ENCODE measurements at regions not wholly inside any gene's neighbourhood (a gene's known extent, or its start where the extent isn't known, plus 50 kb on each side); places are given as distances from the start of the nearest gene placed in this dataset.

DNA sequence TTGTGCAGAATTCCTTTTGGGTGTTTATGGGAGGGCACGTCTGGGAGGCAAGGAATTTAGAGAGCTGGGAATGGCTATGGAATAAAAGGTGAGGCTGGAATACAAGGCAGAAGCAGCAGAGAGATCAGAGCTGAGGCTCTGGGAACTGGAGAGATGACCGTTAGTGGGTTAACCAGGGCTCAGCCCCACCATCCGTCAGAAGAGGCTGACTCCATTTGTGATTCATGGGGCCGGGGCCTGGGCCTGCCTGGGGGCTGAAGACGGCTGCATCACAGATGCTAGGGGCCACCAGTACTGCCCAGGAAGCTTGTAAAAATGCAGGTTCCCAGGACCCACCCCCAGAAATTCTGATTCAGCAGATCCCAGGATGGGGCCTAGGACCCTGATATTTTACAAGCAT is 398.1 kb downstream of the MED13L start:
- no peaks in the 10 kb centered on the region for H3K36me3 ChIP-seq
- TF ChIP-seq, protein P1, sequence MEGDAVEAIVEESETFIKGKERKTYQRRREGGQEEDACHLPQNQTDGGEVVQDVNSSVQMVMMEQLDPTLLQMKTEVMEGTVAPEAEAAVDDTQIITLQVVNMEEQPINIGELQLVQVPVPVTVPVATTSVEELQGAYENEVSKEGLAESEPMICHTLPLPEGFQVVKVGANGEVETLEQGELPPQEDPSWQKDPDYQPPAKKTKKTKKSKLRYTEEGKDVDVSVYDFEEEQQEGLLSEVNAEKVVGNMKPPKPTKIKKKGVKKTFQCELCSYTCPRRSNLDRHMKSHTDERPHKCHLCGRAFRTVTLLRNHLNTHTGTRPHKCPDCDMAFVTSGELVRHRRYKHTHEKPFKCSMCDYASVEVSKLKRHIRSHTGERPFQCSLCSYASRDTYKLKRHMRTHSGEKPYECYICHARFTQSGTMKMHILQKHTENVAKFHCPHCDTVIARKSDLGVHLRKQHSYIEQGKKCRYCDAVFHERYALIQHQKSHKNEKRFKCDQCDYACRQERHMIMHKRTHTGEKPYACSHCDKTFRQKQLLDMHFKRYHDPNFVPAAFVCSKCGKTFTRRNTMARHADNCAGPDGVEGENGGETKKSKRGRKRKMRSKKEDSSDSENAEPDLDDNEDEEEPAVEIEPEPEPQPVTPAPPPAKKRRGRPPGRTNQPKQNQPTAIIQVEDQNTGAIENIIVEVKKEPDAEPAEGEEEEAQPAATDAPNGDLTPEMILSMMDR (IDR thresholded peaks at IDR 0.05) = no peak
- TF ChIP-seq POLR2AphosphoS5 (IDR thresholded peaks at IDR 0.05) (no peak), POLR2A (IDR thresholded peaks at IDR 0.05) (no peak), EP300 (IDR thresholded peaks at IDR 0.05; ENCODE audit: low read depth) (no peak)
- in situ Hi-C loops (cut with MboI; ENCODE audit: low pct_ligation_motif_present in 1 of 4, low pct_unique_long_range_greater_than_20kb in 1 of 4, low sequenced_read_pairs in 3 of 4) = no loop called here
- no peaks in the 10 kb centered on the region for H3K4me1 ChIP-seq
- peaks cover 2% of the 10 kb centered on the region for H3K27me3 ChIP-seq
- intact Hi-C loops (cut with DNase I; ENCODE audit: low total_unique reads) = no loop called here
- WGBS, 2 donors (ENCODE audit: low coverage in 1 of 2) = 58 to 75% methylated on average over 5 of the region's 5 CpGs
- H3K27ac ChIP-seq = no peak overlapping the region
- H3K9me3 ChIP-seq = no peaks in the 10 kb centered on the region
- H3K4me3 ChIP-seq = no peak overlapping the region
- no peak for DNase-seq

DNA sequence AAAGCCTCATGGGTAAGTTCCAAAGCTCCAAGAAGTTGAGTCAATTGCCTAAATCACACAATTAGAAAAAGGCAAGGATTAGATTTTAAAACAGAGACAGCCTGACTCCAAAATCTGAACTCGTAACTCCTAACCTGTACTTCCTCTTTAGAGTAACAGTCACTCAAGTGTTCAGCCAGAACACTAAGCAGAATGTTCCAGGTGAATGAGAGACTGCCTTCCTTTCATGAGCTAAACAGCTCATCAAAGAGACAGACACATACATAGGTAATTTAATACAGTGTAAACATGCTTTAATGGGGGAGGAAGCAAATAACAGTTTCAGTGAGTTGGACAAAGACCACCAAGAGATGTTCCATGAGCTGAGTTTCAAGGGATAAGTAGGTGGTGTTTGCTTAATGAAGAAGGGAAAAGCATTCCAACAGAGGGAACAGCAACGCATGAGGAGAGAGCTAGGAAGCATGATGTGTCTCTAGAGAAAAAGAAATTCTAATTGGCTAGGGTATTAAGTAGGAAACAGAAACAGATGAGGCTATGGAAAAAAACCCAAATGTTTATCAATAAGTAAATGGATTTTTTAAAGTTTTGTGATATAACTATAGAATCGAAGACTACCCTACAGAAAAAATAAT is 403.9 kb downstream of the MED13L start:
- Histone ChIP-seq H3K4me1 (peaks cover 0 to 11% (median 8%) of the 10 kb centered on the region in 4 donors), H3K36me3 (no peaks in the 10 kb centered on the region), H3K27me3 (no peaks in the 10 kb centered on the region), H3K9me3 (no peaks in the 10 kb centered on the region), H3K27ac (peak overlapping the region; percentile 11 to 56 (median 44)), H3K4me3 (no peak overlapping the region)
- intact Hi-C loops (cut with DNase I; ENCODE audit: low total_unique reads) = no loop called here
- DNase-seq = no peak
- 72 to 93% methylated on average over 2 to 3 of the region's 3 CpGs for WGBS, 2 donors (ENCODE audit: low coverage in 1 of 2)
- TF ChIP-seq POLR2A (IDR thresholded peaks at IDR 0.05) = no peak
- TF ChIP-seq EP300 (IDR thresholded peaks at IDR 0.05; ENCODE audit: low read depth) = no peak
- TF ChIP-seq, protein P1 (IDR thresholded peaks at IDR 0.05) = no peak
- no peak for TF ChIP-seq POLR2AphosphoS5 (IDR thresholded peaks at IDR 0.05)
- in situ Hi-C loops (cut with MboI; ENCODE audit: low pct_ligation_motif_present in 1 of 4, low pct_unique_long_range_greater_than_20kb in 1 of 4, low sequenced_read_pairs in 3 of 4) = no loop called here

DNA sequence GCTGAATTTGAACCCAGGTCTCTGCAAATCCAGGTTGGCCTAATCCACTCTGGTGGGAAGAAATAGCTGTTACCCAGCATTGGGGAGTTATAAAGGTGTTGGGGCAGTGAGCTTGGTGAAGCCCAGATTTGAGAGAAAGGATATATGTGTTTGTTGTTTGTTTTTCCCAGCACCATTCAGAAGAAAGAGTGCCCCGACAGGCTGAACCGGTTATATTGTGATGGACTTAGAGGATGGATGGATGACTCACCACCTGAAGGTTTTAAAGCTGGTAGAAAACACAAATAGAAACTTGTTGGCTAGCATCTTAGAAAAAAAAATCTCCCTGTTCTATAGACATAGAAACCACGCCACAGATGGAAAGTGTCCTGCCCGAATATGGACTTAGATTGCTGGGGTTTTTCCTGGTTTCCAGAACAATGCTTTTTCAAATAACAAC is 404.6 kb downstream of the MED13L start:
- H3K4me3 ChIP-seq = no peak overlapping the region
- no peaks in the 10 kb centered on the region for H3K9me3 ChIP-seq
- H3K27ac ChIP-seq = peak overlapping the region; percentile 11 to 56 (median 44)
- H3K4me1 ChIP-seq = peaks cover 0 to 11% (median 8%) of the 10 kb centered on the region in 4 donors
- DNase-seq = peak; percentile 91
- peaks cover 4% of the 10 kb centered on the region for H3K27me3 ChIP-seq
- 22 to 25% methylated on average over 4 of the region's 4 CpGs for WGBS, 2 donors (ENCODE audit: low coverage in 1 of 2)
- H3K36me3 ChIP-seq = no peaks in the 10 kb centered on the region
- intact Hi-C loops (cut with DNase I; ENCODE audit: low total_unique reads) = no loop called here
- peak in 2 of 3 donors; percentile 54 to 63 for TF ChIP-seq POLR2AphosphoS5 (IDR thresholded peaks at IDR 0.05)
- no peak for TF ChIP-seq POLR2A (IDR thresholded peaks at IDR 0.05)
- peak; percentile 42 for TF ChIP-seq EP300 (IDR thresholded peaks at IDR 0.05; ENCODE audit: low read depth)
- in situ Hi-C loops (cut with MboI; ENCODE audit: low pct_ligation_motif_present in 1 of 4, low pct_unique_long_range_greater_than_20kb in 1 of 4, low sequenced_read_pairs in 3 of 4) = no loop called here

DNA sequence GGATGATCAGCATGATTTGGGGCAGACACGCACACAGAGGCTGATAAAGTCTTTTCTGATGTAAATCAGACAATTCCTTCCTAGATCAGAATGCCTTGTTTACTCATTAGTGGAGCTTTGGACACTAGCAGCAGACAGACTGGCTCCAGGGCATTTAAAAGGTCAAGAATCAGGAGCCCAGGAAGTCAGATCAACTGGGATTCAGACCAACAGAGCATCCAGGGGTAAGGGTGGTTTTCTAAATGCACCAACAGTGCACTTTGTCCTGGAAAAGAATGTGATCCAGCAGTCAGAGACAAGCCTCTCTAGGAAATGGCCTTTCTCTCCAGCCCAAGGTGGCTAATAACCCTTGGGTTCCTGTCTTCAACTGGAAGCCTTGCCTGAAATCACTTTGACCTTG is 405.3 kb downstream of the MED13L start:
- H3K4me1 ChIP-seq = peaks cover 0 to 11% (median 8%) of the 10 kb centered on the region in 4 donors
- 29 to 55% methylated on average over 1 of the region's 1 CpG for WGBS, 2 donors (ENCODE audit: low coverage in 1 of 2)
- DNase-seq = no peak
- H3K9me3 ChIP-seq = no peaks in the 10 kb centered on the region
- TF ChIP-seq POLR2A (IDR thresholded peaks at IDR 0.05) = no peak
- TF ChIP-seq, protein P1 (IDR thresholded peaks at IDR 0.05) = no peak
- H3K36me3 ChIP-seq = no peaks in the 10 kb centered on the region
- intact Hi-C loops (cut with DNase I; ENCODE audit: low total_unique reads) = no loop called here
- in situ Hi-C loops (cut with MboI; ENCODE audit: low pct_ligation_motif_present in 1 of 4, low pct_unique_long_range_greater_than_20kb in 1 of 4, low sequenced_read_pairs in 3 of 4) = no loop called here
- peak overlapping the region in 3 of 4 donors; percentile 9 to 54 (median 24) for H3K27ac ChIP-seq
- H3K27me3 ChIP-seq = peaks cover 4% of the 10 kb centered on the region
- H3K4me3 ChIP-seq = no peak overlapping the region
